Trophoblast cell (in vitro differentiated cells and primary cell): ENCODE measurements at regions not wholly inside any gene's neighbourhood (a gene's known extent, or its start where the extent isn't known, plus 50 kb on each side); places are given as distances from the start of the nearest gene placed in this dataset.

Experiments
- DNase-seq, 2 donors: peaks; one replicate each; pipeline ENCODE4 v3.0.0-alpha.2; 2016
- H2AFZ ChIP-seq: 2 replicates; pipeline ENCODE4 v1.6.1; 2013; ENCODE audit warnings: low read length, moderate library complexity, mild to moderate bottlenecking; ENCODE audit not compliant: insufficient read depth, poor library complexity
- H2AK5ac ChIP-seq: 2 replicates; pipeline ENCODE4 v1.6.1; 2013; ENCODE audit warnings: mild to moderate bottlenecking, low read length
- H2BK120ac ChIP-seq: 2 replicates; pipeline ENCODE4 v1.6.1; 2013; ENCODE audit warnings: low read length, mild to moderate bottlenecking, moderate library complexity; ENCODE audit not compliant: insufficient read depth, poor library complexity
- H2BK12ac ChIP-seq: 2 replicates; pipeline ENCODE4 v1.6.1; 2013; ENCODE audit warnings: mild to moderate bottlenecking, low read length, moderate library complexity
- H2BK5ac ChIP-seq: 2 replicates; pipeline ENCODE4 v1.6.1; 2013; ENCODE audit warnings: low read length, low read depth, moderate library complexity, mild to moderate bottlenecking; ENCODE audit not compliant: poor library complexity
- H3K14ac ChIP-seq: 2 replicates; pipeline ENCODE4 v1.6.1; 2013; ENCODE audit warnings: mild to moderate bottlenecking, low read length
- H3K18ac ChIP-seq: 2 replicates; pipeline ENCODE4 v1.6.1; 2013; ENCODE audit warnings: mild to moderate bottlenecking, low read length
- H3K23ac ChIP-seq: 2 replicates; pipeline ENCODE4 v1.6.1; 2013; ENCODE audit warnings: low read length
- H3K27ac ChIP-seq: 2 replicates; pipeline ENCODE4 v1.5.1; 2013; ENCODE audit warnings: low read depth, mild to moderate bottlenecking, inconsistent platforms, low read length, moderate library complexity
- H3K27me3 ChIP-seq: 2 replicates; pipeline ENCODE4 v1.6.1; 2013; ENCODE audit warnings: inconsistent platforms, mild to moderate bottlenecking, low read length, moderate library complexity; ENCODE audit not compliant: insufficient read depth
- H3K36me3 ChIP-seq, 2 experiments: 1 replicate in 1 of 2; 2 replicates in 1 of 2; pipeline ENCODE4 v1.6.1; 2013; ENCODE audit warnings: low read length in 2 of 2, mild to moderate bottlenecking in 2 of 2, moderate library complexity in 1 of 2; ENCODE audit not compliant: insufficient read depth in 2 of 2, control insufficient read depth in 1 of 2
- H3K4ac ChIP-seq: 2 replicates; pipeline ENCODE4 v1.6.1; 2013; ENCODE audit warnings: low read depth, mild to moderate bottlenecking, low read length, moderate library complexity
- H3K4me1 ChIP-seq, 2 experiments: 1 replicate in 1 of 2; 2 replicates in 1 of 2; pipeline ENCODE4 v1.6.1; 2013; ENCODE audit warnings: low read length in 2 of 2, mild to moderate bottlenecking in 2 of 2, moderate library complexity in 1 of 2; ENCODE audit not compliant: insufficient read depth in 2 of 2, control insufficient read depth in 1 of 2
- H3K4me2 ChIP-seq: 2 replicates; pipeline ENCODE4 v1.6.1; 2013; ENCODE audit warnings: inconsistent platforms, mild to moderate bottlenecking, low read length, moderate library complexity
- H3K4me3 ChIP-seq: 2 replicates; pipeline ENCODE4 v1.5.1; 2013; ENCODE audit warnings: mild to moderate bottlenecking, low read depth, low read length, inconsistent platforms
- H3K79me1 ChIP-seq: one replicate; pipeline ENCODE4 v1.6.1; 2013; ENCODE audit warnings: low read length
- H3K79me2 ChIP-seq: 2 replicates; pipeline ENCODE4 v1.6.1; 2013; ENCODE audit warnings: low read length, mild to moderate bottlenecking; ENCODE audit not compliant: control insufficient read depth, insufficient read depth, poor library complexity
- H3K9ac ChIP-seq: 2 replicates; pipeline ENCODE4 v1.6.1; 2013; ENCODE audit warnings: mild to moderate bottlenecking, low read length
- H3K9me3 ChIP-seq: 2 replicates; pipeline ENCODE4 v1.6.1; 2013; ENCODE audit warnings: low read depth, mild to moderate bottlenecking, control low read depth, inconsistent platforms, low read length; ENCODE audit not compliant: insufficient read depth
- H4K12ac ChIP-seq: 2 replicates; pipeline ENCODE4 v1.6.1; 2013; ENCODE audit warnings: low read depth, mild to moderate bottlenecking, low read length, moderate library complexity
- H4K8ac ChIP-seq: 2 replicates; pipeline ENCODE4 v1.6.1; 2013; ENCODE audit warnings: low read depth, mild to moderate bottlenecking, low read length, moderate library complexity
- H4K91ac ChIP-seq: one replicate; pipeline ENCODE4 v1.6.1; 2013; ENCODE audit warnings: low read depth, mild to moderate bottlenecking, low read length, moderate library complexity
- WGBS: extraction: QIAGEN DNeasy Blood & Tissue Kit; methylation state at CpG from one replicate; pipeline ENCODE4 v1.1.7; 2013; ENCODE audit warnings: missing lambda C conversion rate; ENCODE audit not compliant: insufficient read length, insufficient coverage; ENCODE audit errors: extremely low coverage; 5-methylcytosine and 5-hydroxymethylcytosine counted together

DNA sequence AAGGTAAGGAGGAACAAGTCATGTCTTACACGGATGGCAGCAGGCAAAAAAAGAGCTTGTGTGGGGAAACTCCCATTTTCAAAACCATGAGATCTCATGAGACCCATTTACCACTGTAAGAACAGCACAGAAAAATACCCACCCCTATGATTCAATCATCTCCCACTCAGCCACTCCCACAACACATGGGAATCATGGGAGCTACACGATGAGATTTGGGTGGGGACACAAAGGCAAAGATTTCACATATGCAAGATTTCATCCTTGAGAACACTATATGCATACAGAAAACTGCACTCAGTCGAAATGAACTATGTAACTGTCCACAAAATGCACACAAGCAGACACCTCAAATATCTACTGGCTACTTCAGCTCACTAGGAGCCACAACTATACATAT, 480.6 kb upstream of the BTBD3 start:
- no peak overlapping the region for H3K9ac ChIP-seq
- H3K36me3 ChIP-seq: peaks cover 0 to 2% of the 10 kb centered on the region in 2 experiments
- H3K14ac ChIP-seq: no peak overlapping the region
- no peak overlapping the region for H3K4ac ChIP-seq
- H2AFZ ChIP-seq: no peak overlapping the region
- WGBS: no CpG with 5 or more reads among the region's 3 CpGs
- no peak overlapping the region for H3K4me2 ChIP-seq
- H3K9me3 ChIP-seq: peaks cover 6% of the 10 kb centered on the region
- no peak overlapping the region for H3K23ac ChIP-seq
- H4K91ac ChIP-seq: no peak overlapping the region
- no peak overlapping the region for H3K4me3 ChIP-seq
- no peaks in the 10 kb centered on the region for H3K4me1 ChIP-seq
- H3K18ac ChIP-seq: no peak overlapping the region
- H2BK12ac ChIP-seq: no peak overlapping the region
- H3K79me2 ChIP-seq: no peaks in the 10 kb centered on the region
- H4K8ac ChIP-seq: no peak overlapping the region
- no peak overlapping the region for H3K27ac ChIP-seq
- no peak overlapping the region for H4K12ac ChIP-seq
- no peaks in the 10 kb centered on the region for H3K27me3 ChIP-seq
- no peak for DNase-seq
- no peak overlapping the region for H2BK5ac ChIP-seq
- no peak overlapping the region for H2BK120ac ChIP-seq
- no peak overlapping the region for H2AK5ac ChIP-seq
- H3K79me1 ChIP-seq: no peaks in the 10 kb centered on the region

DNA sequence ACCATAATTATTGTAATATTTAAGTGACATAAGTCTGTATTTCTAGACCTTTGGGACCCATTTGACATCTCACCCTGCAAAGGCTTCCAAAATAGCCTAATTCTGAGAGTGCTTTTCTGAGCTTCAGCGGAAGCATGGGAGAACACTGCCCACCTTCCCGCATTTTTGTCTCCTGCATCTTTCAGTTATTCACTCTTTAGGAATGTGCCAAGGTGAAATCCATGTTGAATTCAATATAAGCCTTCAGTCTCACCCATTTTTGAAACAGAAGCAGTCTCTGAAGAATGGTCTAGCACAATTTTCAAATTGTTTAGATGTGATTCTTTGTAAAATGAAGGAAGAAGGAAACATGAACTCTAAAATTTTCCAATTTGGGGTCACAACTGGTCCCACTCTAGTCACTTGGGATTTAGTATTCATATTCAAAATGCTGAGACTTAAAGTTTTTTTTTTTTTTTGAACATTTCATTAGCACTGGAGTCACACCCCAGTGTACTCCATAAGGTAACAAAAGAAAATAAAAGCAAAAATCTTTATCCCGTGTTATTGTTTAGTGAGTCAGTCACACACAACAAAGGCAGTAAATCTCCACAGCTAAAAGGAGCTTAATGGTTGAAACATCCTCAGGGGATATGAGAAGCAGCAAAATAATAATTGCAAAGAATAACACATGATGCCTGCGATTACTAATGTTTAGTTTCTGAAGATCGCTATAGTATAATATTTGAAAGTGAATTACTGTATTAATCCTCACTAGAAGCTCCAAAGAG, 479.9 kb upstream of the BTBD3 start:
- no peak overlapping the region for H3K18ac ChIP-seq
- no peaks in the 10 kb centered on the region for H3K27me3 ChIP-seq
- no peak overlapping the region for H2BK12ac ChIP-seq
- H3K23ac ChIP-seq: no peak overlapping the region
- H2BK5ac ChIP-seq: no peak overlapping the region
- H3K4me1 ChIP-seq: no peaks in the 10 kb centered on the region
- WGBS: no CpG with 5 or more reads among the region's 5 CpGs
- DNase-seq: peak in 1 of 2 donors; percentile 10
- no peak overlapping the region for H3K4me3 ChIP-seq
- no peak overlapping the region for H2AFZ ChIP-seq
- no peak overlapping the region for H3K4me2 ChIP-seq
- no peak overlapping the region for H4K8ac ChIP-seq
- H2BK120ac ChIP-seq: no peak overlapping the region
- H4K91ac ChIP-seq: no peak overlapping the region
- no peak overlapping the region for H4K12ac ChIP-seq
- peaks cover 6% of the 10 kb centered on the region for H3K9me3 ChIP-seq
- H3K79me1 ChIP-seq: no peaks in the 10 kb centered on the region
- no peak overlapping the region for H3K9ac ChIP-seq
- H2AK5ac ChIP-seq: no peak overlapping the region
- H3K27ac ChIP-seq: no peak overlapping the region
- no peaks in the 10 kb centered on the region for H3K79me2 ChIP-seq
- peaks cover 0 to 2% of the 10 kb centered on the region in 2 experiments for H3K36me3 ChIP-seq
- H3K4ac ChIP-seq: no peak overlapping the region
- no peak overlapping the region for H3K14ac ChIP-seq

DNA sequence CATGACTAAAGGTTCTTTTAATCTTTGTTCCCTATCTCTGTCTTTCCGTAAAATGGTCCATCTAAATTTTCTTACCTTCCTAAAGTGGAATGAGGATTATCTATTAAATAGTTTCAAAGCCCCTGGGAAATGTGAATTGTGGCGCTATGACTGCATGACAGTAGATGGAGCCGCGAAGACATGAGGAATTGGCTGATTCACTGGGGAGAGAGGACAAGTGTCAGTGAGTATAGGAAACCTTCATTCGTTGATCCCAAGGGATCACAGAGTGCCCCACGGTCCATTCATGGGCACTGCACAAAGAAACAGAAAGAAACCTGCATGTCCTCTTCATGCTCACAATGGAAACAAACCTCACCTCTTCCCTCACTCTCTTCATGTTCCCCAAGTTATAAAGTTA, 479.3 kb upstream of the BTBD3 start:
- no peak overlapping the region for H2AFZ ChIP-seq
- H3K79me1 ChIP-seq: no peaks in the 10 kb centered on the region
- no peak overlapping the region for H3K4me3 ChIP-seq
- no peaks in the 10 kb centered on the region for H3K79me2 ChIP-seq
- peaks cover 6% of the 10 kb centered on the region for H3K9me3 ChIP-seq
- no peaks in the 10 kb centered on the region for H3K27me3 ChIP-seq
- WGBS: no CpG with 5 or more reads among the region's 6 CpGs
- no peaks in the 10 kb centered on the region for H3K4me1 ChIP-seq
- no peak overlapping the region for H3K23ac ChIP-seq
- H4K8ac ChIP-seq: no peak overlapping the region
- no peak overlapping the region for H3K18ac ChIP-seq
- H4K91ac ChIP-seq: no peak overlapping the region
- H3K14ac ChIP-seq: no peak overlapping the region
- H2BK120ac ChIP-seq: no peak overlapping the region
- H3K36me3 ChIP-seq: peaks cover 0 to 2% of the 10 kb centered on the region in 2 experiments
- no peak overlapping the region for H4K12ac ChIP-seq
- H3K4ac ChIP-seq: no peak overlapping the region
- DNase-seq: no peak
- H3K27ac ChIP-seq: no peak overlapping the region
- H2BK5ac ChIP-seq: no peak overlapping the region
- H2AK5ac ChIP-seq: no peak overlapping the region
- no peak overlapping the region for H2BK12ac ChIP-seq
- H3K4me2 ChIP-seq: no peak overlapping the region
- H3K9ac ChIP-seq: no peak overlapping the region

DNA sequence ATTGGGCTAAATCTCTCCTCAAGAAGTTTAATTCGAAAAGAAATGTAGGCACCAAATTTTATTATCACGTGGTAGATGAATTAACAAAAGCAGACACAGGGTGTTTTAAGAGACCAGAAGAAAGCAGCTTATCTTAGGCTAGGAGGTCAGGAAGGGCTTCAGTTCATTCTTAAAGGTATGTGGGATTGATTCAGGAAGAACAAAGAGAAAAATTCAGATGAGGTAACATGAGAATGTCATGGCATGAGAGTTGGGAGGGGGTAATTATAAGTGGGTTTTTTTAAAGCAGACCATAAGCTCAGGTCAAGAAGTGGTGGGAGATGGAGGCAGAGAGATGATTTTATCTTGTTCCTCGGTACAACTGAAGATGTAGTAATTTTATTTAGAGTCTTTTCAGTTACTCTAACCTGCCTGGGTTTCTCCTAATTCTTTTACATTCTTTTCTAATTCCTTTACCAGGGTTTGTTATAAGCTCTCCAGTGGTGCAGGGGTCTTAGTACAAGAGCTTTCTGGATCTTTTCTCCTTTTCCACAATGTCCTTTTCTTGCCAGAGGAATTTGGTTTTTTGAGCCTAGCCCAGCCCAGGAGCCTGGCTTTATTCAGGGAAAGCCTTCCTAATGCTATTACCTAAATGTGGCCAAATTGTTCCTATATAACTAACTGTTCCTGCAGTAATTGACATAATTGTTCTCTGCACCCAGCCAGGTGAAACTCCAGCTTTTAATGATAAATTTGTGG, 474.1 kb upstream of the BTBD3 start:
- no CpG with 5 or more reads among the region's 3 CpGs for WGBS
- no peak overlapping the region for H3K4ac ChIP-seq

More for the DNA sequence above, 474.1 kb upstream of the BTBD3 start:
- H3K4me3 ChIP-seq: no peak overlapping the region
- no peak overlapping the region for H2BK5ac ChIP-seq
- H4K91ac ChIP-seq: no peak overlapping the region
- no peaks in the 10 kb centered on the region for H3K27me3 ChIP-seq
- no peak for DNase-seq
- H3K27ac ChIP-seq: peak overlapping the region; percentile 24
- H3K18ac ChIP-seq: no peak overlapping the region
- H3K9ac ChIP-seq: no peak overlapping the region
- H2AFZ ChIP-seq: no peak overlapping the region
- peaks cover 0 to 3% of the 10 kb centered on the region in 2 experiments for H3K4me1 ChIP-seq
- H4K8ac ChIP-seq: no peak overlapping the region
- H3K79me2 ChIP-seq: no peaks in the 10 kb centered on the region
- H3K14ac ChIP-seq: no peak overlapping the region
- no peak overlapping the region for H4K12ac ChIP-seq
- H2BK120ac ChIP-seq: no peak overlapping the region
- H3K4me2 ChIP-seq: no peak overlapping the region
- H3K79me1 ChIP-seq: peaks cover 2% of the 10 kb centered on the region
- no peak overlapping the region for H2BK12ac ChIP-seq
- H3K23ac ChIP-seq: no peak overlapping the region
- no peaks in the 10 kb centered on the region for H3K9me3 ChIP-seq
- H2AK5ac ChIP-seq: no peak overlapping the region
- H3K36me3 ChIP-seq: no peaks in the 10 kb centered on the region
